NCI-H526 treated with DMSO at 0.1 percent for 48 hours (cell line): ENCODE measurements at regions not wholly inside any gene's neighbourhood (a gene's known extent, or its start where the extent isn't known, plus 50 kb on each side); places are given as distances from the start of the nearest gene placed in this dataset.
"Not testable (repeated sequence)": the region's sequence is repeated elsewhere in the genome, so short reads cannot be mapped to it uniquely, and the experiment has no call there.

ENCODE experiments used
- DNase-seq: peaks from one replicate; lab custom pipeline; 2025; lab: John Stamatoyannopoulos, UW

DNA sequence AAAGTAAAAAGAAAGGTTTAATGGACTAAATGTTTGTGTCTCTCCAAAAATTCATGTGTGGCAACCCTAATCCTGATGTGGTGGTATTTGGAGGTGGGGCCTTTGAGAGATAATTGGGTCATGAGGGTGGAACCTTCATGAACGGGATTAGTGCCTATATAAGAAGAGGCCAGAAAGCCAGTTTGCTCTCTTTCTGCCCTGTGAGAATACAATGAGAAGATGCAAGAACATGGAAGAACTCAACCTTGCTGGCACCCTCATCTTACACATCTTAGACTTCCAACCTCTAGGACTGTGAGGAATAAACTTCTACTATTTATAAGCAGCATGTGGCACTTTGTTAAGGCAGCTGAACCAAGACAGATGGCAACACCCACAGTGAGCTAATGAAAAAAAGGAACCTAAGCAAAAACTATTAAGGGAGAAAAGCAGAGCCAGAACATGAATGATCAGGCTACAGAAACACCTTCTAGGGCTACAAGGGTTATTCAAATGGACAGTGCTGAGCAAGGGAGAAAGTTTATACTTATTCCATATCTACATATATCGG is 159.5 kb downstream of the PLK2 start:
- no peak for DNase-seq

DNA sequence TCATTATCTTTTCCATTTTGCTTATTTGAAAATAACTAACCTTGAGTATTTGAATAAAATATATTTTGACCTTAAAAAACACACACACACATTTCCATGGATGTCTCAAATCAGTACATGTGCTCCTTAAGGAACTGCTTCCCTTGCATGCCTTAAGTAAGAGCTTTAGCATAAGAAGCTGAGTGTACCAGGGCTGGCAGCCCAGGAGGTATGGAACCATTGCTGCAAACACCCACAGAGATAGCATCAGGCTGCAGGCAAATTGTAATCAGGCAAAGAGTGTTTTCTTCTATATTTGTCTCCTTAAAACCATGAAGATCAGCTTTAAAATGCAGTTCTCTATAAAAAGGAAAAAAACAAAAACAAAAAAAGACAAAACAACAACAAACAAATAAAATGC is 160.6 kb downstream of the PLK2 start:
- no peak for DNase-seq

DNA sequence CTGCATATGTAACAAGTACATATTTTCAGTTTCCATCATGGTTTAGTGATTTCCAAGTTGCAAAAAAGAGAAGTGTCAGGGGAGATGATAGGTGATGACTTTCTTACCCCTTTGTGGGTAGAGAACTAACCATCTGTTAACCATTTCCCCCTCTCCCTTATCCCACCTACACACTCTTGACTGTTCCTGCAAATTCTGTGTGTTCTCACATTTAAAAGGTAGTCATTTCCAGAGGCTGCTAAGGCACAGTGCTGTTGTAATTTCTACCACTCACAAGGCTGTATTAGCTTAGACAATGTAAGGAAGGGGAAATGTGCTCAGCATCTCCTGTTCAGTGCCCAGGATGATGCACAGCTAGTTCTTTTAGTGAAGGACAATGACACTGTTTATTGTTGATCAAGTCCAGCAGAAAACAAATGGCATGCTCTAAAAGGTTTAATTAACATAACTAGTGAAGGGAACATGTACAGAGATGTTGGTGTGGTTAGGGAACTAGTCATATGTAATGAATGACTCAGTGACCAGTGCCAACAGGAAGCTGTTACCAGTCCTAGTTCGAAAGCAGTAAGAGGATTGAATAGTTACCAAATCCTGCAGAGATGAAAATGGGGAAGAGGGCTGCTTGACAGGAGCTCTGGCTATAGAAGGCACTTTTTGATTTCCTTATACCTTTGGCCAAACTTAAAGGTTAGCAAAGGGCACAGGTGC is 165.1 kb downstream of the PLK2 start:
- DNase-seq: no peak

DNA sequence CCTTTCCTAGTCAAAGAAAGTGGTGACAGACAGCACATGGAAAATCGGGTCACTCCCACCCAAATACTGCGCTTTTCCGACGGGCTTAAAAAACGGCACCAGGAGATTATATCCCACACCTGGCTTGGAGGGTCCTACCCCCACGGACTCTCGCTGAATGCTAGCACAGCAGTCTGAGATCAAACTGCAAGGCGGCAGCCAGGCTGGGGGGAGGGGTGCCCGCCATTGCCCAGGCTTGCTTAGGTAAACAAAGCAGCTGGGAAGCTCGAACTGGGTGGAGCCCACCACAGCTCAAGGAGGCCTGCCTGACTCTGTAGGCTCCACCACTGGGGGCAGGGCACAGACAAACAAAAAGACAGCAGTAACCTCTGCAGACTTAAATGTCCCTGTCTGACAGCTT is 171.6 kb downstream of the PLK2 start:
- not testable (repeated sequence) for DNase-seq

DNA sequence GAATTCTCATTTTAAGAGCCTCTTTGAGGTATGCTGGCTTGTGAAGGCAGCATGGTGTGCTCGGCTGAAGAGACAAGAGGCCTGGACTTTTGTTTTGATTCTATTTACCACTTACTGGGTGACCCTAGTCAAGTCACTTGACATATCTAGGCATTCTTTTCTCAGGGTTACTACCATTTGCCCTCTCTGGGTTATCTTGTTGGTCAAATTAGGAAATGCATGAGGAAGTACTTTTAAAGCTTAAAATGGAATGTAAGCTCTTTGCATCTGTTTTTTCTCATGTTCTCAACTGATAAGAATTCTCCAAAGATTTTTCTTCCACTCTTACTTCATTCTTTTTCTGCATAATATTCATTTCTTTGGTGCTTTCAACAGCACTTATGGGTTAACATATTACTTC is 173.1 kb downstream of the PLK2 start:
- DNase-seq: no peak

DNA sequence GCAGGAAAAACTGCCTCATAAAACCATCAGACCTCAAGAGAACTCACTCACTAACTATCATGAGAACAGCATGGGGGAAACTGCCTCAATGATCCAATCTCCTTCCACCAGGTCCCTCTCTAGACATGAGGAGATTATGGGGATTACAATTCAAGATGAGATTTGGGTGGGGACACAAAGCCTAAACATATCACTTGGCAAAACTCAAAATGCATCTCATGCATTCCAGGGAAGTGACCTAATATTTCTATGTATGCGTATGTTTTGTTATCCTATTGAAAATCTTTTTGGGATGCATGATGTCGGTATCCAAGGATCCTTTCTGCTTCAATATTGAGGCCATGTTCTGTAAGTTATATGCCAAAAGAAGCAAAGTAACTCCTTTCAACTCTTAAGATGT is 174.0 kb downstream of the PLK2 start:
- no peak for DNase-seq

DNA sequence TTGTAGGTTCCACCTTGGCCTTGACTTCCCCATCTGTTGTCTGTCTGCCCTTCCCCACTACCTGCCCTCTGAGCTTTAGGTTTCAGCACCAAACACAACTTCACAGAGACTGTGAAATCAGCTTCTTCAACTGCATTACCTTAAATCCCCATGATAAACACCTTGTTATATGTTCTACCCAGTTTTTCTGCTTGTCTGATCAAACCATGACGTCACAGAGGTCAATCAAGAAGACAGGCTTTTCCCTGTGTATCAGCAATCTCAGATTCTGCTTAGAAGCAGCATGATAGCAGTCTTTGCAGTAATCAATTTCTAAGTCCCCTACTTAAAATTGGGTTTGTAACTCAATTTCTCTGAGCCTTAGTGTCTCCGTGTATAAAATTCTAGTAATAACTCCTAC is 175.0 kb downstream of the PLK2 start:
- DNase-seq: no peak

DNA sequence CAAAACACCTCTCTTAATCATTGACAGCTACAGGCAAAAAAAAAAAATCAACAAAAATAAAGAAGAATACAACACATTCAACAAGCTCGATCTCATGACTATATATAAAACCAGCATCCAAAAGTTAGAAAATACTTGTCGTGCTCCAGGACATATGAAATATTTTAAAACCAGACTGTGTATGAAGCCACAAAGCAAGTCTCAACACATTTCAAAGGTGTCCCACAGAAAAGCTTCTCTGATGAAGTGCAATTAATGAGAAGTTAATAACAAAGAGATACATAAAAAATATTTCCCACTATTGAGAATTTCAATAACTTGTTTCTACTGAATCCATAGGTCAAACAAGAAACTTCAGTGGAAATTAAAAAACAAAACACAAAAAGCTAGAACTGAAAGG is 178.7 kb downstream of the PLK2 start:
- DNase-seq: no peak

DNA sequence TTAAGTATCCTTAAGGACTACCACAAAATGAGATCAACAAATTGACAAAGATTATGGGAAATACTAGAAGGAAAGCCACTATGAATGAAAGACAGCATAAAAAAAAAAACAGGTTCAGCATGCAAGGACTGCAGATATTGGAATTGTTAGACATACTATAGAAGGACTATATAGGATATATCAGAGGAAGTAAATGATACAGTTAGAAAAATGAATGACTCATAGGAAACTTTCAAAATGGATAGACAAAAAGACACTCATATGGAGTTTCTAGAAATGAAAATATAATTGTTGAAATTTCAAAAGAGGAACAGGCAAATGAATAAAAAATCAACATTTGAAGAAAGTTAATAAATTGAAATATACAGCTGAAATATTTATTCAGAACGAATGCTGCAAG is 180.6 kb downstream of the PLK2 start:
- DNase-seq: no peak

DNA sequence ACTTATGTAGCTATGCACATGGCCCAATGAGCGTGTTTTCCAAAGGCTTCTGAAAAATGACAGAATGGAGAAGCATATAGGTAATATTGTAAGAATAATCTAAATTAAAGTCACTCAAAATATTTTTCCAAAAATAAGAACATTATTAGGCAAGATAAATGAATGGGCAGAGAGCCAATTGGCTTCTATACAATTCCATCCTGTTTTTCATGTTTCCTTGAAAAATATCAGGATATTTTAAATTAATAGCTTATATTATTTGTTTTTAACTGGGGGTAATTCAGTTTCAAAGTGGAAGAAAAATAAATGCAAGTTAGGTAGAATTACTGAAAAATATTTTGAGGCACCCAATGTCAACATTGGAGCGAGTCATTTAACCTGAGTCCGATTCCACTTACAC is 183.5 kb downstream of the PLK2 start:
- DNase-seq: no peak

DNA sequence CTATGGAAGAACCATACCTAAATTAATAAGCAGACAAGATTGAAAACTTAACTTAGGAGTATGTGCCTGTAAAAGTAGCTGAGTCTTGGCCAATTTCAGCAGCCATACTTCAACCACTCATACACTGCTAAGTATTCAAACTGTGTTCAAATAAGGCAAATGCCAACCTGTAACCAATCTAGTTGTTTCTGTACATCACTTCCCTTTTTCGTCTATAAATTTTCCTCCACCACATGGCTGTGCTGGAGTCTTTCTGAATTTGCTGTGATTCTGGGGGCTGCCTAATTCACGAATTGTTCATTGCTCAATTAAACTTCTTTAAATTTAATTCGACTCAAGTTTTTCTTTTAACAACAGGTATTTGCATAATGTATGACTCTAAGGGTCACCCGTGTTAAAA is 184.4 kb downstream of the PLK2 start:
- no peak for DNase-seq

DNA sequence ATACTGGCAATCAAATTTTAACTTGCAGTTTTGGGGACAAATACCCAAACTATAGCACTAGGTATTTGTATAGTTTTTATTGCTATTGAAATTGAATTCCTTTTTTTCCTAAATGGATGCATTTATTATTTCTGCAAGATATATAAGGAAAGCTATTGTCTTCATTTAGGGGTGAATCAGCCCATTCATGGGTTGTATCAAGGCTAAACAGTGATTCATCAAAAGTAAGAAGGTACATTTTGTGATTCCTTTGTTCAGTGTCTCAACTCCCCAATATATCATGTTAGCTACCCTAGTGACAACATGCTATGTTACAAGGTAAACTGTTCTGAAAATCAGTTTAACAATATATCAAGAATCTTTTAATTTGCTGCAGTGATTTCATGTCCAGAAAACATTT is 185.7 kb downstream of the PLK2 start:
- DNase-seq: no peak

DNA sequence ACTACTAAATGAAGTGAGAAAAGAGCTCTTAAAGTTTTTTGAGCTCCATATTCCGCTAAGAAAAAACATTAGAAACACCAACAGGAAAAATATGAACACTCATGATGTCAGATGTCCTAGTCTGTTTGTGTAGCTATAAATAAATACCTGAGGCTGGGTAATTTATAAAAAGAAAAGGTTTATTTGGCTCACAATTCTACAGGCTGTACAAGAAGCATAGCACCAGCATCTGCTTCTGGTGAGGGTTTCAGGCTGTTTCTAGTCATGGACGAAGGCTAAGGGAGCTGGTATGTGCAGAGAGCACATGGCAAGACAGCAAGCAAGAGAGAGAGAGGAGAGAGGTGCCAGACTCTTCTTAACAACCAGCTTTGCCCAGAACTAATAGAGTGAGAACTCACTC is 186.2 kb downstream of the PLK2 start:
- no peak for DNase-seq

DNA sequence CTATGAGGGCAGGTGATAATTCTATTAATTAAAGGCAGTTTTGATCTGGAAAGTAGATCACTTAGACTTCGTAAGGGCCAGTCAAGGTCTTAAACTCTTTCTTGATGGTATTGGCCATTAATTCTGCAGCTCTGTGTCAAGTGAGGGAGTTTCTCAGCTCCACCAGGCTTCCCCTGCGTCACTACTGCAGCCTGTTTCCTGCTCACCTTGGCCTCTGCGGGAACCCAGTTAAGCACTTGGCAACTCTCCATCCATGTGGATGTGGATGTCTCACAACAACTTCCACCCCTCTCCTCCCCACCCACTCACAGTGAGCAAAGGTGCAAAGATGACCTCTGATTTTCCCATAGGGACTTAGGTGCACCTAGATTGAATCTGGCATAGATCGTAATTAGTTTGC is 191.6 kb downstream of the PLK2 start:
- no peak for DNase-seq

DNA sequence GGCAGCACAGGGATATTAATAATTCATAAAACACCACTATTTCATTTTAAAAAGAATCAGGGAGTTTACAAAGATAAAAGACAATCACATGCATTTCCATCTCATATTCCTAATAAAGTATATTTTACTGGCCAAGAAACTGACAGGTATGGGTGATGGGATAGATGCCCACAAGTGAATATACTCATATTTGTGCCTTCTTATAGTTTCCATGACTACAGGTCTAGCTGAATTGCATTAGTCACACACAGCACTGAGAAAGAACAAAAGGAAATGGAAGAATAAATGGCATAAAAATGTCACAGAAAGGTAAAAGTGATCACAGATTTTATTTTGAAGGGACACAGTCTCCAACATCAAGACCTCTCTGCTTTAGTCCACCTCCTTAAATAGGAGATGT is 193.5 kb downstream of the PLK2 start:
- no peak for DNase-seq

DNA sequence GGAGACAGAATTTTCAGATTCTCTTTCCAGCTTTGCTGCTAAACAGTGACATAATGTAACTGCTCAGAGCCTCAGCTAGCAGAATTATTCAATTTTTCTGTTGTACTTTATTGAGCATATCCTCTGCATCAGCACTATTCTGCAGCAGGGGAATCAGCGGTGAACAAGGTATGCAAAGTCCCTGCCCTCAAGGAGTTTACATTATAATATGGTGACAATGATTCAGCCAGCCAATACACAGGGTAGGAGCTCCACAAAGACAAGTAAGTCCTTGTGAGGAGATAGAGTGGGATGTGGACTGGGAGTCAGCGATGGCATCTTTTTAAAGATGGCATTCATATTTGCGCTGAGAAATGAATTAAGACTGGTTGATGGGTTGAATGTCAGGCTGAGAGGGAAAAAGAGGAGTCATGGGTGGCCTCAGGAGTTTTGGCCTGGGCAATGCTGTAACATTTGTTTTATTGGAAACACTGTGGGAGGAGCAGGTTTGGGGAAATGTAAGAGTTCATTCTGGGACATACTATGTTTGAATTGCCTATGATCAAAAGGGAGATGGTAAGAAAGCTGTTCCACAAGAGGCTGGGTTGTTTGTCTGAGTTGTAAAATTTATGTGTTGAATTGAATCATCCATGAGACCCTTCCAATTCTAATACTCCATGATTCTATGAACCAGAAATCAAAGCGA is 194.5 kb downstream of the PLK2 start:
- DNase-seq: no peak

DNA sequence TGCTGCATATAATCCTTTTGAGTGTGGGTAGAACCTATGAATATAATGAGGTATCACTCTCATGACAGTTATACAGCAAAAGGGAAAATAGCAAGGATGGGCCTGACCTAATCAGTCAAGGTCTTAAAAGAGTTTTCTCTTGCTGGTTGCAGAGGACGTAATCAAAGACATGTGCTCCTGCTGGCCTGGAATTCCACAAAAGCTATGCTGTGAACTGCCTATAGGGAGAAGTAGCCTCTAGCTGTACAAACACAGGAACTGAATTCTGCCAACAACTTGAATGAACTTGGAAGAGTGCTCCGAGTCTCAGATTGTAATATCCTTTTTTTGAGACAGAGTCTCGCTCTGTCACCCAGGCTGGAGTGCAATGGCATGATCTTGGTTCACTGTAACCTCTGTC is 195.6 kb downstream of the PLK2 start:
- no peak for DNase-seq

DNA sequence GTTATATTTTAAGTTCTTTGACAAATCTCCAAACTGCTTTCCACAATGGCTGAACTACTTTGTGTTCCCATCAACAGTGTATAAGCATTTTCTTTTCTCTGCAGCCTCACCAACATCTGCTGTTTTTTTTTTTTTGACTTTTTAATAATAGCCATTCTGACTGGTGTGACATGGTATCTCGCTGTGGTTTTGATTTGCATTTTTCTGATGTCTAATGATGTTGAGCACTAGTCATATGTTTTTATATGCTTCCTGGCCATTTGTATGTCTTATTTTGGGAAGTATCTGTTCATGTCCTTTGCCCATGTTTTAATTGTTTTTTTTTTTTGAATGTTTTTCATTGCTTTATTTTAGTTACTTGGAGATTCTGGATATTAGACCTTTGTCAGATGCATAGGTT is 196.6 kb downstream of the PLK2 start:
- no peak for DNase-seq

DNA sequence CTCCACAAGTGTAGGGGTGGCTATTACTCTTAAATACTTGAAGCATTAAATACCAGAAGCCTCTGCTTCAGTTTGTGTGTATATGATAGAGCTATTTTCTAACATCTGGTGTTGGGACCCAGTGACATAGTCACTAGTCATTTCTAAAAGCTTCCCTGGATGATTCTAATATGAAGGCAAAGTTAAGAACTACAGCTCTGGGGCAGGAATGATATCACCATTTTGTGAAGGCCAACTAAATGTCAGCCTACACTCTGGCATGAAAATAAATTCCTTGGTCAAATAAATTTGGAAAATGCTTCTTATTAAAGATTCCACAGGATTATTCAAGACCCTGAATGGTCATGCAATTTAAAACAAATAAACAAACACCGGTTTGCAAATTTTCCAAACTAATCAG is 197.7 kb downstream of the PLK2 start:
- DNase-seq: no peak

DNA sequence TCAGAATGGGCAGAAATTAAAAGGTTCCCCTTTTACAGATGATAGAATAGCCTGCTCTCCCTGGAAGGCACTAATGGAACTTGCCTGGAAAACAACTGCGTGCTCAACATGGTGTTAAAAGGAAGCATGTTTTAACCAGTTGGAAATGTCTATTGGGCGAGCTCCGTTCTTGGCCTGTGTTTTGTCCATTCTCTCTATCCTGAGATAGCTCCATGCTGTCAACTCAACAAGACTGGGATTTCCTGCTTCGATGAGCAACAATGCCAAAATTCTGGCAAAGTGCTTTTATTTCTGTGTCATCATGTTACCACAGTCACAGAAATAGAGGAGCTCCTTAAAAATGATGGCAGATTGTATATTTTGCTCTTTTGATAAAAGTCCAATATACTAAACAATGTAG is 198.3 kb downstream of the PLK2 start:
- DNase-seq: no peak

DNA sequence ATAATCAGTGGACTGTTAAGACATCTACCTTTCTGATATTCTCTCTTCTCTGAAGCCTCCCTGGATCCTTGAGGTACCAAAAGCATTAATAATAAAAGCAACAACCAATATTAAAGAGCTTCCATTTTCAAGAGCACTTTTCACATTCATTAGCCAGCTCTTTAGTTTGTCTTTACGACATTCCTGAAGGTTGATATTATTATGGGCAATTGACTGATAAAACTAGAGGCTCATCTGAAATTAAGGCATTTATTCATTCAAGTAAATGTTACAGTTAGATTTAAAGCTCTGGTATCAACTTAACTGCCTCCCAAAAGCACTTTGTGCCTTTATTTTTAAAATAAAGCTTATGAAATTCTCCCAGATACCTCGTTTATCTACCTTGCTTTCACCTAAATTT is 199.6 kb downstream of the PLK2 start:
- no peak for DNase-seq

DNA sequence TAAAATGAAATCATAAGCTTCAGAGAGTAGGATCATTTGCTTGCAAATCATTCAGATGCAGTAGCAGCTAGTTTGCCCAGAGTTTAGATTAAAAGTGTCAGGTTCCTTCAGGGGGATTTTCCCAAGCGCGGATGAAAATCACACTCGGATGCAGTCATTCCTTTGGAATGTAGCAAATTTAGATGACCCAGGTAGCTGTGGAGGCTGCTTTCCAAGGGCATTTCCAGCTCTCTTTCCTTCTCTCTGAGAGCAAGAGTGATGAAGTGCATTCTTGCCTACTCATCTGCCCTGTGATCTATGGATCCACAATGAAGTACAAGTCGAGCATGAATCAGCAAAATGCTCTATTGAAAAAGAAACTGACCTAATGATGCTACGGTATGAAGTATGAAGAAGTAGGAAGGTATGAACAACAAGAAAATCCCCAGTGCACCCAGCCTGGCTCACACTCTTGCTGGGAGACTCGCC is 200.2 kb downstream of the PLK2 start:
- no peak for DNase-seq

DNA sequence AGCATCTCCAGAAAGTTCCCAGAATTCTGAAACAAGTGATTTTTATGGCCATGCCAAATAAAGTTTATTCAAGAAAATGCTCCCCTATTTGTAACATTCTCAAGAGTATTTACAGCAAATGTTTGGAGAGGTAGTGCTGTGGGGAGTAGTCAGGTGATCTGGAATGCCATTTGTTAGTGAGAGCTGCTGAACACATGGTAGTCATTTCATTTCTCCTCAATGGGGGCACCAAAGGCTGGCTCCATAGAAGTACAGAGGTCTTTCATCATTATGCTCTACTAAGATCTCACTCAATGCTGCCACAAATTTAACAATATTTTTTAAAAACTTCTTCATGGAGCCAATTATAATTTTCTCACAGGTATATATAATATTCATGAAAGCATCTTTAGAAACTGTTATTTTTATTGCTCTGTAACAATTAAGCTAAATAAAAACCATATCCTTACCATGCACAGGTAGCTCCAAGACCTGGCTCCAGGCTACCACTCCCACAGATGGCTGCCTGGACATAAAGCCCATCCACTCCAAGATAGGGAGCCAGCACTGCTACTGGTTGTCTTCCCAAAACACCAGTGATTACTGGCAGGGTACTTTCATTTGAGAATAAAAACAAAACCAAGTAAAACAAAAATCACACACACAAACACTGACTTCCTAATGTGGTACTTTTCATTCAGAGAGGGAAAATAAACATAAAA is 200.8 kb downstream of the PLK2 start:
- no peak for DNase-seq
